DOHH2 (cell line): ENCODE measurements at regions not wholly inside any gene's neighbourhood (a gene's known extent, or its start where the extent isn't known, plus 50 kb on each side); places are given as distances from the start of the nearest gene placed in this dataset.

ENCODE experiments used
- H3F3A ChIP-seq: fragments of 200-600 bp; sonication (generic), shearing (Covaris generic); 2 replicates; pipeline ENCODE4 v1.6.0; 2016; ENCODE audit warnings: antibody characterized with exemption, mild to moderate bottlenecking; ENCODE audit not compliant: control insufficient read depth, insufficient read depth
- H3K27ac ChIP-seq: fragments of 200-600 bp; sonication (generic); 2 replicates; pipeline ENCODE4 v1.5.1; 2014; ENCODE audit warnings: low read depth, mild to moderate bottlenecking, low read length, moderate library complexity
- H3K27me3 ChIP-seq: fragments of 200-600 bp; sonication (generic); 2 replicates; pipeline ENCODE4 v1.6.1; 2014; ENCODE audit warnings: mild to moderate bottlenecking, low read length, mixed read lengths; ENCODE audit not compliant: control insufficient read depth
- H3K36me3 ChIP-seq: fragments of 200-600 bp; sonication (generic); 2 replicates; pipeline ENCODE4 v1.6.1; 2014; ENCODE audit warnings: mild to moderate bottlenecking, low read length, moderate library complexity, mixed read lengths; ENCODE audit not compliant: control insufficient read depth
- H3K4me1 ChIP-seq: fragments of 200-600 bp; sonication (generic); 2 replicates; pipeline ENCODE4 v1.6.1; 2014; ENCODE audit warnings: mild to moderate bottlenecking, low read length, mixed read lengths; ENCODE audit not compliant: control insufficient read depth
- H3K4me2 ChIP-seq: fragments of 200-600 bp; sonication (generic); 2 replicates; pipeline ENCODE4 v1.6.0; 2014; ENCODE audit warnings: mild to moderate bottlenecking, low read length, moderate library complexity
- H3K4me3 ChIP-seq: fragments of 200-600 bp; sonication (generic); 2 replicates; pipeline ENCODE4 v1.5.1; 2014; ENCODE audit warnings: mild to moderate bottlenecking, low read length, mixed read lengths
- H3K79me2 ChIP-seq: fragments of 200-600 bp; sonication (generic); 2 replicates; pipeline ENCODE4 v1.6.1; 2014; ENCODE audit warnings: mild to moderate bottlenecking, low read length, mixed read lengths; ENCODE audit not compliant: control insufficient read depth
- H3K9me2 ChIP-seq: fragments of 200-600 bp; sonication (generic); replicated peaks from 2 replicates; pipeline ENCODE4 v1.6.1; 2014; ENCODE audit warnings: mild to moderate bottlenecking, low read length, mixed read lengths; ENCODE audit not compliant: control insufficient read depth
- H3K9me3 ChIP-seq: fragments of 200-600 bp; sonication (generic); 2 replicates; pipeline ENCODE4 v1.6.1; 2014; ENCODE audit warnings: antibody characterized with exemption, low read length, mixed read lengths; ENCODE audit not compliant: control insufficient read depth, insufficient read depth
- H4K20me1 ChIP-seq: fragments of 200-600 bp; sonication (generic); 2 replicates; pipeline ENCODE4 v1.6.0; 2014; ENCODE audit warnings: low read depth, mild to moderate bottlenecking, antibody characterized with exemption, low read length, moderate library complexity; ENCODE audit not compliant: control insufficient read depth, insufficient read depth
- EZH2phosphoT487 ChIP-seq: fragments of 200-600 bp; sonication (generic); IDR thresholded peaks from 2 replicates; pipeline ENCODE4 v1.6.1; 2017; ENCODE audit warnings: borderline replicate concordance, mild to moderate bottlenecking, antibody characterized with exemption, low read length, moderate library complexity, mixed read lengths
- TF ChIP-seq, protein P1 (sequence below): fragments of 200-600 bp; sonication (generic); IDR thresholded peaks from one replicate; pipeline ENCODE4 v1.5.1; 2014; ENCODE audit warnings: antibody characterized with exemption, mild to moderate bottlenecking, low read depth, low read length; ENCODE audit not compliant: poor library complexity, severe bottlenecking

DNA sequence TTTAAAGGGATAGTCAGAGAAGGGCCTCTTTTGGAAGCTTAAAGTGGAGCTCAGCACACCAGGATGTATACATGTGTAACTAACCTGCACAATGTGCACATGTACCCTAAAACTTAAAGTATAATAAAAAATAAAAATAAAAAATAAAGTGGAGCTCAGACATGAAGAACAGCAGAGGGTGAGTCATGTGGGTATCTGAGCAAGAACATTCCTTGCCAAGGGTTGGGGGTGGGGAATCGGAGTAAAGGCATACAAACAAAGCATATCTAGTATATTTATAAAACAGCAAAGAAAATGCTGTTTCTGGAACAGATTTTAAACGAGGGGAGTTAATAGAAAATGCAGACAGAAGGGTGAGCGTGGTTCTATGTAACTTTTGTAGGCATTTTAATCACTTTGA lies 562.6 kb upstream of the ANO3 start:
- H3K4me1 ChIP-seq = no peaks in the 10 kb centered on the region
- H3K9me3 ChIP-seq = no peaks in the 10 kb centered on the region
- no peaks in the 10 kb centered on the region for H3K9me2 ChIP-seq
- no peaks in the 10 kb centered on the region for H3K36me3 ChIP-seq
- H3K27me3 ChIP-seq = no peaks in the 10 kb centered on the region
- no peak overlapping the region for H3K4me2 ChIP-seq
- no peaks in the 10 kb centered on the region for H3K79me2 ChIP-seq
- no peaks in the 10 kb centered on the region for H4K20me1 ChIP-seq
- no peaks in the 10 kb centered on the region for H3F3A ChIP-seq
- H3K27ac ChIP-seq = no peak overlapping the region
- no peak for TF ChIP-seq EZH2phosphoT487
- TF ChIP-seq, protein P1, sequence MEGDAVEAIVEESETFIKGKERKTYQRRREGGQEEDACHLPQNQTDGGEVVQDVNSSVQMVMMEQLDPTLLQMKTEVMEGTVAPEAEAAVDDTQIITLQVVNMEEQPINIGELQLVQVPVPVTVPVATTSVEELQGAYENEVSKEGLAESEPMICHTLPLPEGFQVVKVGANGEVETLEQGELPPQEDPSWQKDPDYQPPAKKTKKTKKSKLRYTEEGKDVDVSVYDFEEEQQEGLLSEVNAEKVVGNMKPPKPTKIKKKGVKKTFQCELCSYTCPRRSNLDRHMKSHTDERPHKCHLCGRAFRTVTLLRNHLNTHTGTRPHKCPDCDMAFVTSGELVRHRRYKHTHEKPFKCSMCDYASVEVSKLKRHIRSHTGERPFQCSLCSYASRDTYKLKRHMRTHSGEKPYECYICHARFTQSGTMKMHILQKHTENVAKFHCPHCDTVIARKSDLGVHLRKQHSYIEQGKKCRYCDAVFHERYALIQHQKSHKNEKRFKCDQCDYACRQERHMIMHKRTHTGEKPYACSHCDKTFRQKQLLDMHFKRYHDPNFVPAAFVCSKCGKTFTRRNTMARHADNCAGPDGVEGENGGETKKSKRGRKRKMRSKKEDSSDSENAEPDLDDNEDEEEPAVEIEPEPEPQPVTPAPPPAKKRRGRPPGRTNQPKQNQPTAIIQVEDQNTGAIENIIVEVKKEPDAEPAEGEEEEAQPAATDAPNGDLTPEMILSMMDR = no peak
- H3K4me3 ChIP-seq = no peak overlapping the region

DNA sequence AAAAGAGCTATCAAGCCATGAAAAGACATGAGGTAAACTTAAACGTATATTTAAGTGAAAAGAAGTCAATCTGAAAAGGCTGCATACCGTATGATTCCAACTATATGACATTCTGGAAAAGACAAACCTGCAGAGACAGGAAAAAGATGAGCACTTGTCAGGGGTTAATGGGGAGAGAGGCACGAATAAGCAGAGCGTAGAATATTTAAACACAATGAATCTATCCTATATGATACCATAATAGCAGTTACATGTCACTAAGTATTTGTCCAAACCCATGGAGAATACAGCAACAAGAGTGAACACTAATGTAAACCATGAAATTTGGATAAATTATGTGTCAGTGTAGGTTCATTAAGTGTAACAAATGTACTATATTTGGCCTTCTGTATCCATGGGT lies 560.3 kb upstream of the ANO3 start:
- Histone ChIP-seq H3K9me2 (no peaks in the 10 kb centered on the region), H3K27me3 (no peaks in the 10 kb centered on the region), H3K27ac (no peak overlapping the region), H3F3A (no peaks in the 10 kb centered on the region), H3K4me3 (no peak overlapping the region), H3K4me2 (no peak overlapping the region), H3K9me3 (no peaks in the 10 kb centered on the region), H3K36me3 (no peaks in the 10 kb centered on the region), H4K20me1 (no peaks in the 10 kb centered on the region), H3K4me1 (no peaks in the 10 kb centered on the region), H3K79me2 (no peaks in the 10 kb centered on the region)
- no peak for TF ChIP-seq EZH2phosphoT487
- TF ChIP-seq, protein P1 = no peak

DNA sequence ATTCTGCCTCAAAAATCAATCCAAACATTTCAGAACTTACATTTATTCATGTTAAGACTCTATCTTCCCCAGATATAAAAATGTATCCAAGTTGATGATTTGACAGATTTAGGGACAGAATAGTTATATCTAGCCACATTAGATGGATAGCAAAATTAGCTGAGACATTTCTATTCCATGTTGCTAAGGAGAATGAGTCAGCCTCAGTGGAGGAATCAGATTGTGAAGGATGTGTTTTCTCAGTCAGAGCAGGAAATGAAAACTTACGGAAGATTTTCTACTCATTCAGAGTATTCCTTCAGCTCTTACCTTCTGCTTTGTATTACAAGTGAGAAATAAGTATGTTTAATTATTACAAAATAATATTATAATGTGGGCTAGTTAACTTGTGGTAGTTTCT lies 556.3 kb upstream of the ANO3 start:
- Histone ChIP-seq H3K4me1 (no peaks in the 10 kb centered on the region), H3K27me3 (no peaks in the 10 kb centered on the region), H3K36me3 (no peaks in the 10 kb centered on the region), H3K79me2 (no peaks in the 10 kb centered on the region), H3K4me2 (no peak overlapping the region), H3F3A (no peaks in the 10 kb centered on the region), H4K20me1 (no peaks in the 10 kb centered on the region), H3K9me3 (no peaks in the 10 kb centered on the region), H3K27ac (no peak overlapping the region), H3K4me3 (no peak overlapping the region), H3K9me2 (no peaks in the 10 kb centered on the region)
- TF ChIP-seq EZH2phosphoT487 = no peak

DNA sequence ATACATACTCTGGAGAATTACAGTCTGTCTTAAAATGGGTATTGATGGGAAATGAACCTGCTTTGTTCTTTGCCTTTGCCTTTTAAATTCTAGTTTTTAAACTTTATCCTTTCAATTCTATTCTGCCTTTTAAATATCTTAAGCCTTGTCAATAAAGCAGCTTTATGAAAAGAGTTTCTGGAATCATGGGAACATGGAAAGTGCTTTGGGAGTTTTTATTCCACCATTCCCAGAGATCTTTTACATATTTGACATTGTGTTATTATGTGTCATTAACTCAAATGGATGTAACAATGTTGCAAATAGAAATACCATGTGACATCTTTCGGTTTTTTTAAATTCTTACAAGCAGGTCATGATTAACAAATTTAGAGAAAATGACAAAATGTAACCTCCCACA lies 555.7 kb upstream of the ANO3 start:
- no peak overlapping the region for H3K4me3 ChIP-seq
- no peak overlapping the region for H3K27ac ChIP-seq
- H3K9me3 ChIP-seq = no peaks in the 10 kb centered on the region
- TF ChIP-seq, protein P1 = no peak
- TF ChIP-seq EZH2phosphoT487 = no peak
- no peaks in the 10 kb centered on the region for H3K9me2 ChIP-seq
- H3F3A ChIP-seq = no peaks in the 10 kb centered on the region
- no peak overlapping the region for H3K4me2 ChIP-seq
- H4K20me1 ChIP-seq = no peaks in the 10 kb centered on the region
- H3K27me3 ChIP-seq = no peaks in the 10 kb centered on the region
- no peaks in the 10 kb centered on the region for H3K36me3 ChIP-seq
- no peaks in the 10 kb centered on the region for H3K4me1 ChIP-seq
- H3K79me2 ChIP-seq = no peaks in the 10 kb centered on the region
